Stimulated activated CD8-positive, alpha-beta memory T cell treated with anti-CD3 and anti-CD28 coated beads, Interleukin-2, amount 100 ng/mL, for 1 hour (primary cell): ENCODE measurements at regions not wholly inside any gene's neighbourhood (a gene's known extent, or its start where the extent isn't known, plus 50 kb on each side); places are given as distances from the start of the nearest gene placed in this dataset.
"Not testable (repeated sequence)": the region's sequence is repeated elsewhere in the genome, so short reads cannot be mapped to it uniquely, and the experiment has no call there.

ENCODE experiments used
- DNase-seq, 2 donors: peaks; one replicate each; pipeline ENCODE4 v3.0.0-alpha.2; 2020; ENCODE audit warnings: low read depth in 2 of 2

GRCh38 chr9:7347556-7347955 lies 452.0 kb downstream of the DMAC1 start:
- DNase-seq, result no peak

- DNase-seq, result no peak
Measured at GRCh38 chr9:7346144-7346543, 453.4 kb downstream of the DMAC1 start.

- DNase-seq, result no peak
Measured at GRCh38 chr9:7342736-7343135, 456.8 kb downstream of the DMAC1 start.

- no peak for DNase-seq
Measured at GRCh38 chr9:7342229-7342628, 457.3 kb downstream of the DMAC1 start.

GRCh38 chr9:7341571-7341970 lies 458.0 kb downstream of the DMAC1 start:
- no peak for DNase-seq

GRCh38 chr9:7340451-7340850 lies 459.1 kb downstream of the DMAC1 start:
- DNase-seq, result no peak

GRCh38 chr9:7338586-7339281 lies 460.8 kb downstream of the DMAC1 start:
- DNase-seq, result no peak

GRCh38 chr9:7336356-7337065 lies 463.1 kb downstream of the DMAC1 start:
- no peak for DNase-seq

- DNase-seq, result no peak
Measured at GRCh38 chr9:7333719-7334118, 465.9 kb downstream of the DMAC1 start.

GRCh38 chr9:7332780-7333179 lies 466.8 kb downstream of the DMAC1 start:
- DNase-seq, result no peak

- DNase-seq, result no peak
Measured at GRCh38 chr9:7328453-7328852, 471.1 kb downstream of the DMAC1 start.

GRCh38 chr9:7325995-7326394 lies 473.6 kb downstream of the DMAC1 start:
- no peak for DNase-seq

- no peak for DNase-seq
Measured at GRCh38 chr9:7324152-7324598, 475.4 kb downstream of the DMAC1 start.

GRCh38 chr9:7320841-7321240 lies 478.7 kb downstream of the DMAC1 start:
- no peak for DNase-seq

GRCh38 chr9:7320139-7320538 lies 479.4 kb downstream of the DMAC1 start:
- DNase-seq, result no peak

GRCh38 chr9:7318920-7319319 lies 480.7 kb downstream of the DMAC1 start:
- DNase-seq, result no peak

GRCh38 chr9:7316967-7317366 lies 482.6 kb downstream of the DMAC1 start:
- DNase-seq, result no peak

- DNase-seq, result no peak
Measured at GRCh38 chr9:7316166-7316795, 483.3 kb downstream of the DMAC1 start.

- no peak for DNase-seq
Measured at GRCh38 chr9:7315746-7316145, 483.8 kb downstream of the DMAC1 start.

GRCh38 chr9:7315116-7315515 lies 484.5 kb downstream of the DMAC1 start:
- no peak for DNase-seq

GRCh38 chr9:7313389-7313788 lies 486.2 kb downstream of the DMAC1 start:
- no peak for DNase-seq

- not testable (repeated sequence) for DNase-seq
Measured at GRCh38 chr9:7309051-7309450, 490.5 kb downstream of the DMAC1 start.

- DNase-seq, result no peak
Measured at GRCh38 chr9:7305677-7306076, 493.9 kb downstream of the DMAC1 start.
